ENCODE measurements at regions not wholly inside any gene's neighbourhood (a gene's known extent, or its start where the extent isn't known, plus 50 kb on each side); places are given as distances from the start of the nearest gene placed in this dataset.

DNA sequence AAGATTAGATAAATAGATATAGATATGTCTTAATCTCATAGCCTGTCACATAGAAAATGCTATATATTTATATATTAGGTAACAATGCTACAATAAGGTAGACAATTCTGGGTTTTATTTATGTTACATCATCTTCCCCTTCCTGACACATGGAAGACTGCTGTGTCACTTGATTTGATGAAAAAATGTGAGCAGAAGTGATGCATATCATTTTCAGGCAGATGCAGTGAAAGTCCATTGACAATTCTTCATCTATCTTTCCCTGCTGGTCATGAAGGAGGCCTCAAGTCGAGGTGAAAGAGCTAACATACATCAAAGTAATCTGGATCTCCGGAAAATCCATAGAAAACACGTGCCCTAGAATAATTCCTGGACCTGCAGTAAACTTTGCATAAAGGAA is 57.8 kb upstream of the CHD1 start:
- WGBS, 2 donors, result 77 to 78% methylated on average over 3 of the region's 3 CpGs
- H3K36me3 ChIP-seq, result no peaks in the 10 kb centered on the region
- TF ChIP-seq CTCF (IDR thresholded peaks at IDR 0.05) (no peak), POLR2A (IDR thresholded peaks at IDR 0.05) (no peak)
- H3K4me3 ChIP-seq, result no peak overlapping the region
- no peaks in the 10 kb centered on the region for H3K27me3 ChIP-seq
- DNase-seq, result no peak
- no peak overlapping the region for H3K27ac ChIP-seq
- no peaks in the 10 kb centered on the region for H3K4me1 ChIP-seq
- no peaks in the 10 kb centered on the region for H3K9me3 ChIP-seq
- intact Hi-C loops (cut with DNase I), result no loop called here

DNA sequence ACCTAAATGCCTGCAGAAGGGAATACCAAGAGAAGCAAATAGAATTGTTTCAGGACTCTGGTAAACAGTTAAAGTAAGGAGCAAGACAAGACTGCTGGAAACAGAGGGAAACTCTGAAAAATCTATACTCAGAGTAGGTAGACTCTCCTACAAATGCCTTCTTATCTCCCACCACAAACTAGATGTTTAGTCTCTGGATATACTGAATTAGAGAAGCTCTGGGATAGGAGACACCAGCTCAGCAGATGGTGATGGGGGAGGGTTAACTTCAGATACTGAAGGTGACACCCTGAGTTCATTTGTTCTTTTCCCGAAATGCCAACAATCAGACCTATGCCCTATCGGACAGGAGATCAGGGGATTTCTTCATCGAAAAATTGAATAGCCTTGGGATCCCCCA is 54.1 kb upstream of the CHD1 start:
- Histone ChIP-seq H3K4me1 (peaks cover 0 to 4% (median 0%) of the 10 kb centered on the region in 3 donors), H3K27me3 (no peaks in the 10 kb centered on the region), H3K4me3 (no peak overlapping the region), H3K9me3 (no peaks in the 10 kb centered on the region), H3K27ac (no peak overlapping the region), H3K36me3 (no peaks in the 10 kb centered on the region)
- TF ChIP-seq POLR2A (IDR thresholded peaks at IDR 0.05), result no peak
- TF ChIP-seq CTCF (IDR thresholded peaks at IDR 0.05), result no peak
- WGBS, 2 donors, result 83 to 91% methylated on average over 3 of the region's 3 CpGs
- DNase-seq, result no peak
- intact Hi-C loops (cut with DNase I), result no loop called here

Small RNA genes in the stretch of these regions (small RNA-seq; reads per million reads assigned to genes)
- gene MTND4LP5, result 0 reads per million in 4 donors
- 0 reads per million in 4 donors for gene RF00019
- gene RNU6-1119P, result 0 reads per million in 4 donors

Measured in esophagus squamous epithelium (tissue), 5 donors.